T-cell (primary cell): ENCODE measurements at regions not wholly inside any gene's neighbourhood (a gene's known extent, or its start where the extent isn't known, plus 50 kb on each side); places are given as distances from the start of the nearest gene placed in this dataset.
"Not testable (repeated sequence)": the region's sequence is repeated elsewhere in the genome, so short reads cannot be mapped to it uniquely, and the experiment has no call there.

ENCODE experiments used
- ATAC-seq, 4 experiments: fragments of 200-7000 bp in 3 of 4; fragments of 150-1000 bp in 1 of 4; cut with Tn5 transposase; replicated peaks in 1 of 4; 1 replicate in 3 of 4; 2 replicates in 1 of 4; pipeline ENCODE4 v1.10.0; 2021; ENCODE audit warnings: moderate library complexity in 3 of 4, mild to moderate bottlenecking in 2 of 4, moderate number of reproducible peaks in 1 of 4
- CTCF ChIA-PET, 2 donors: fragments of 300-600 bp; sonication (Branson Sonifier 250); formaldehyde crosslinking; loops; one replicate each; lab custom pipeline; 2022; ENCODE audit warnings: antibody characterized with exemption in 2 of 2; lab: Charles Lee
- POLR2A ChIA-PET, 2 donors: fragments of 300-600 bp; sonication (Branson Sonifier 250); formaldehyde crosslinking; loops; one replicate each; lab custom pipeline; 2022; ENCODE audit warnings: antibody characterized with exemption in 2 of 2; lab: Charles Lee
- DNase-seq, 35 experiments: peaks; one replicate each; pipeline versions ENCODE4 v3.0.0 to v3.0.0-alpha.2; 2013 to 2023
- H3K27ac ChIP-seq: one replicate; pipeline ENCODE4 v1.5.1; 2013; ENCODE audit warnings: low read length
- H3K27me3 ChIP-seq, 2 experiments: replicated peaks in 1 of 2; 1 replicate in 1 of 2; 2 replicates in 1 of 2; pipeline versions ENCODE4 v1.6.1 to v1.7.0; 2013; ENCODE audit warnings: low read length in 1 of 2, mixed read lengths in 1 of 2; ENCODE audit not compliant: control insufficient read depth in 2 of 2, insufficient read depth in 2 of 2; ENCODE audit errors: extremely low read depth in 1 of 2
- H3K36me3 ChIP-seq, 2 donors: 1 replicate in 1 of 2; 2 replicates in 1 of 2; pipeline versions ENCODE4 v1.6.1 to v1.7.0; 2013; ENCODE audit warnings: low read length in 1 of 2; ENCODE audit not compliant: control insufficient read depth in 2 of 2, insufficient read depth in 1 of 2; ENCODE audit errors: extremely low read depth in 1 of 2
- H3K4me1 ChIP-seq, 2 experiments: 1 replicate in 1 of 2; 2 replicates in 1 of 2; pipeline versions ENCODE4 v1.6.1 to v1.7.0; 2013; ENCODE audit warnings: low read length in 2 of 2, mixed read lengths in 1 of 2; ENCODE audit not compliant: insufficient read depth in 2 of 2, control insufficient read depth in 1 of 2; ENCODE audit errors: extremely low read depth in 1 of 2
- H3K4me3 ChIP-seq, 2 donors: 1 replicate in 1 of 2; 2 replicates in 1 of 2; pipeline versions ENCODE4 v1.5.1 to v1.7.0; 2013; ENCODE audit warnings: mild to moderate bottlenecking in 2 of 2, low read length in 1 of 2, moderate library complexity in 1 of 2; ENCODE audit not compliant: control insufficient read depth in 1 of 2; ENCODE audit errors: extremely low read depth in 1 of 2
- H3K9me3 ChIP-seq: 2 replicates; pipeline ENCODE4 v1.7.0; 2013
- H3K27ac Mint-ChIP-seq, 2 donors: one replicate each; pipeline ENCODE4 v1.8.0; 2020 to 2021; ENCODE audit warnings: mild to moderate bottlenecking in 2 of 2, mixed read lengths in 2 of 2
- H3K27me3 Mint-ChIP-seq, 2 donors: one replicate each; pipeline ENCODE4 v1.8.0; 2021 to 2022; ENCODE audit warnings: mixed read lengths in 2 of 2
- H3K36me3 Mint-ChIP-seq: one replicate; pipeline ENCODE4 v1.8.0; 2021; ENCODE audit warnings: mixed read lengths
- H3K4me1 Mint-ChIP-seq, 3 donors: one replicate each; pipeline ENCODE4 v1.8.0; 2020 to 2022; ENCODE audit warnings: mixed read lengths in 3 of 3, mild to moderate bottlenecking in 1 of 3
- H3K4me3 Mint-ChIP-seq, 3 donors: one replicate each; pipeline ENCODE4 v1.8.0; 2020 to 2022; ENCODE audit warnings: mild to moderate bottlenecking in 3 of 3, mixed read lengths in 3 of 3, moderate library complexity in 3 of 3
- H3K9me3 Mint-ChIP-seq, 3 donors: one replicate each; pipeline ENCODE4 v1.8.0; 2020 to 2022; ENCODE audit warnings: mixed read lengths in 3 of 3
- WGBS: methylation state at CpG from one replicate; pipeline ENCODE4 v1.1.5; 2013; ENCODE audit warnings: missing lambda C conversion rate; ENCODE audit not compliant: insufficient coverage; 5-methylcytosine and 5-hydroxymethylcytosine counted together

DNA sequence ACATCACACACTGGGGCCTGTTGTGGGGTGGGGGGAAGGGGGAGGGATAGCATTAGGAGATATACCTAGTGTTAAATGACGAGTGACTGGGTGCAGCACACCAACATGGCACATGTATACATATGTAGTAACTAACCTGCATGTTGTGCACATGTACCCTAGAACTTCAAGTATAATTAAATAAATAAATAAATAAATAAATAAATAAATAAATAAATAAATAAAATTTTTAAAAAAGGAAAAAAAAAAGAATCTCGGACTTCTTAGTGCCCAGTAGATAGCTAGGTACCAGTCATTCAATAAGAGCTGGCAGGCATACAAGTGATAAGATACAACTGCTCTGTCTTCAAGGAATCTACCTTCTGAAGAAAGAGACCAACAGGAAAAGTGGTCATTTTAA lies 287.6 kb upstream of the PPARGC1A start:
- POLR2A ChIA-PET, H3K4me3 ChIP-seq, DNase-seq, ATAC-seq, H3K36me3 Mint-ChIP-seq, H3K4me1 ChIP-seq, H3K27me3 Mint-ChIP-seq, H3K4me3 Mint-ChIP-seq, H3K4me1 Mint-ChIP-seq, H3K27me3 ChIP-seq, H3K27ac ChIP-seq, H3K36me3 ChIP-seq, H3K9me3 ChIP-seq, H3K27ac Mint-ChIP-seq: not testable (repeated sequence)
- WGBS, result no CpG with 5 or more reads among the region's 2 CpGs
- peaks cover 4 to 19% (median 6%) of the 10 kb centered on the region in 3 donors for H3K9me3 Mint-ChIP-seq
- CTCF ChIA-PET, result interaction anchor here in 1 of 2 donors (0.6 kb wide), 1 partner anchor 632 kb away, joined by 3 read pairs; no protein-coding TSS in a partner anchor

DNA sequence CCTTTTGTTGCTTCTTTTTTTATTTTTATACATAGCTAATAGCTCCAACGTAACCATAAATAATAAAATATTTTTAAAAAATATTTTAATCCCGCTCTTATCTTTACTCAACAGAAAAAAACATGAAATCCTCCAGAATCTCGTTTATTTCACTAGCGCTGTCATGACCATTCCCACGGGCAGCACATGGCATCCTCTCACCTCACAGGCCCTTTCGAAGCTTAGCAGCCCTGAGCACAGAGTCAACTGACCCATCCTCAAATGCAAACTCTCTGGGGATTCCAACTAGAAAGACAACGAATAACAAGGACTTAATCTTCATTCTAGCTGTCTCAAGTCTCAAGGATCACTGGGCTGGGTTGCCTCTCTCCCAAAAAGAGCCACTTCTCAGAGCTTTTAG lies 285.9 kb upstream of the PPARGC1A start:
- H3K4me3 Mint-ChIP-seq, result no peak overlapping the region
- Histone ChIP-seq H3K4me3 (no peak overlapping the region), H3K36me3 (no peaks in the 10 kb centered on the region), H3K9me3 (no peaks in the 10 kb centered on the region), H3K4me1 (no peaks in the 10 kb centered on the region), H3K27me3 (no peaks in the 10 kb centered on the region), H3K27ac (no peak overlapping the region)
- no peaks in the 10 kb centered on the region for H3K27me3 Mint-ChIP-seq
- ATAC-seq, result no peak
- CTCF ChIA-PET, result interaction anchor here in 1 of 2 donors (0.6 kb wide), 1 partner anchor 206 kb away, joined by 7 read pairs; no protein-coding TSS in a partner anchor
- H3K4me1 Mint-ChIP-seq, result no peaks in the 10 kb centered on the region
- POLR2A ChIA-PET, result interaction anchor here in 1 of 2 donors (0.5 kb wide), 1 partner anchor 228 kb away, joined by 3 read pairs; no protein-coding TSS in a partner anchor
- H3K27ac Mint-ChIP-seq, result no peak overlapping the region
- DNase-seq, result no peak
- 74% methylated on average over 6 of the region's 7 CpGs for WGBS
- H3K36me3 Mint-ChIP-seq, result no peaks in the 10 kb centered on the region
- H3K9me3 Mint-ChIP-seq, result peaks cover 4 to 19% (median 6%) of the 10 kb centered on the region in 3 donors

DNA sequence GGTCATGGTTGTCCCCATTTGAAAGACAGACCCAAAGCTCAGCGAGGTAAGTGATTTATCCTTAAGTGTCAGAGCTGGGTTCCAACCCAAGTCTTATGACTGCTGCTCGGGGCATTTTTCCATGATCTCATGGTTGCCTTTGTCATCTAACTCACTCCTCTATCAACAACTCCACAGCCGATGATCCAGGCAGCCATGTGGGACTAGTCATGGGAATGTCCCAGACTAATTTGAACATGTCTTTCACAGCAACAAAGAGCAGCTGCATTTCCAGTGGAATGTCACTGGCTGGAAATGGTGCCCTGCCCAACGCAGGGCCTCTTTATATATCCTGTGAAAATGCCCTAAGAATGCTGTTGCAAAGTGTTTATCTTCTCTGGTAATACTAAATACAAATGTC lies 284.8 kb upstream of the PPARGC1A start:
- H3K4me3 Mint-ChIP-seq, result no peak overlapping the region
- Histone ChIP-seq H3K36me3 (no peaks in the 10 kb centered on the region), H3K27ac (no peak overlapping the region), H3K4me1 (no peaks in the 10 kb centered on the region), H3K9me3 (no peaks in the 10 kb centered on the region), H3K27me3 (no peaks in the 10 kb centered on the region), H3K4me3 (no peak overlapping the region)
- ChIA-PET POLR2A (no interaction called here), CTCF (no interaction called here)
- peaks cover 4 to 19% (median 6%) of the 10 kb centered on the region in 3 donors for H3K9me3 Mint-ChIP-seq
- H3K4me1 Mint-ChIP-seq, result no peaks in the 10 kb centered on the region
- no peaks in the 10 kb centered on the region for H3K36me3 Mint-ChIP-seq
- ATAC-seq, result no peak
- DNase-seq, result no peak
- H3K27me3 Mint-ChIP-seq, result no peaks in the 10 kb centered on the region
- 72% methylated on average over 2 of the region's 4 CpGs for WGBS
- no peak overlapping the region for H3K27ac Mint-ChIP-seq

DNA sequence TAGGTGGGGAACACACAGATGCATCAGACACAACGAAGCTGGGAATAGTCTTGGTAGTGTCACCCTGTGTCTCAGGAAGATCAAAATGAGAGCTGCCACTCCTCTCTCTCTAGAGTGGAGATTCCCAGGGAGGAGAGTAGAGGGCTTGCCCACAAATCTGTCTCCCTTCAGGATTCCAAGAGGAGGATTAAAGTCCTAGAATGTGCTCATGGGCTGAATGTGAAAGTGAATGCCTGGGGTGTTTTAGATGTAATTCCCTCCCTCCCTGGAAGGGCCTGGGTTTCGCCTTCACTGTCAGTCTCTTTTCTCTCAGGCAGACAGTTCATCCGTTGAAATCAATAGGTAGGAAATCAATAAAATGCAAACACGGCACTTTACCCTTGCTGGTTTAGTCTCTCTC lies 282.6 kb upstream of the PPARGC1A start:
- Mint-ChIP-seq H3K36me3 (no peaks in the 10 kb centered on the region), H3K27me3 (no peaks in the 10 kb centered on the region), H3K4me1 (no peaks in the 10 kb centered on the region), H3K9me3 (peaks cover 0 to 10% (median 6%) of the 10 kb centered on the region in 3 donors), H3K4me3 (no peak overlapping the region), H3K27ac (no peak overlapping the region)
- Histone ChIP-seq H3K4me1 (no peaks in the 10 kb centered on the region), H3K36me3 (no peaks in the 10 kb centered on the region), H3K27ac (no peak overlapping the region), H3K27me3 (no peaks in the 10 kb centered on the region), H3K4me3 (no peak overlapping the region), H3K9me3 (no peaks in the 10 kb centered on the region)
- DNase-seq (no peak), ATAC-seq (no peak)
- 60% methylated on average over 1 of the region's 4 CpGs for WGBS
- CTCF ChIA-PET, result no interaction called here
- POLR2A ChIA-PET, result no interaction called here

DNA sequence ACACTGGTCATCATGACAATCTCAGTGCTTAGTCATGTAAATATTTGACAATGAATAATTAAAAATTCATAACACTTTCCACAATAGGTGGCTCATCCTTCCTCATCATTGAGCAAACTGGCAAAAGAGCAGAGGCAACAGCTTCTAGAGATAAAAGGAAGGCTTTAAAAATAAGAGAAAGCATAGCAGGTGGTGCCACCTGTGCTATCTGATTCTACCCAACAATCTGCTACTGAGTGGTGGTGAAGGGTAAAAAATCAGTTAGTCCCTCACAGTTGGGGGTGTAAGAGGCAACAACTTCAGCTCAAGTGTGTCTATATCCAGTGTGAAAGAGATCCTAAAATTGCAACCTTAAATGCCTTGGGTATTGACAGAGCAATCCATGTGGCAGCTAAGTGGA lies 280.1 kb upstream of the PPARGC1A start:
- Histone ChIP-seq H3K27ac (no peak overlapping the region), H3K9me3 (no peaks in the 10 kb centered on the region), H3K4me1 (no peaks in the 10 kb centered on the region), H3K36me3 (no peaks in the 10 kb centered on the region), H3K4me3 (no peak overlapping the region), H3K27me3 (no peaks in the 10 kb centered on the region)
- CTCF ChIA-PET, result no interaction called here
- POLR2A ChIA-PET, result no interaction called here
- Mint-ChIP-seq H3K27me3 (no peaks in the 10 kb centered on the region), H3K9me3 (peaks cover 0 to 2% (median 0%) of the 10 kb centered on the region in 3 donors), H3K36me3 (no peaks in the 10 kb centered on the region), H3K4me1 (no peaks in the 10 kb centered on the region), H3K27ac (no peak overlapping the region), H3K4me3 (no peak overlapping the region)
- no peak for ATAC-seq
- no peak for DNase-seq

DNA sequence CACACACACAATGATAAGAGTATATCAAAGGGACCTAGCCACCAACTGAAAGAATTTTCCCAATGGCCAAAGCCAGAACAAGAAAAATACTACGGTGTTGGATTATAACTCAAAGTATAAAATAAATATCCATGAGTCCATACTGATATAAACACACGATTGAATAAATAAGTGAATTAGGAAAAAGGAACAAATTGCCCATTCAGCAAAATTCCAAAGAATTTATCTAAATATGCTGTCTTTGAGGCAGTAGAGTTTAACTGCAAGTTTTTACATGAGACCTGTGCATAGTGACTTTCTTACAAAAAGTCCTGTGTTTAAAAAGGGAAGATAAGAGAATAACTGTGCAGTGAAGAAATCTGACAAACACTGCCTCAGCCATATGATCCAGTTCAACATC lies 278.8 kb upstream of the PPARGC1A start:
- Mint-ChIP-seq H3K27me3 (no peaks in the 10 kb centered on the region), H3K27ac (no peak overlapping the region), H3K36me3 (no peaks in the 10 kb centered on the region), H3K4me1 (no peaks in the 10 kb centered on the region), H3K9me3 (peaks cover 0 to 2% (median 0%) of the 10 kb centered on the region in 3 donors), H3K4me3 (no peak overlapping the region)
- ATAC-seq (no peak), DNase-seq (no peak)
- WGBS, result no CpG with 5 or more reads among the region's 2 CpGs
- Histone ChIP-seq H3K4me3 (no peak overlapping the region), H3K9me3 (no peaks in the 10 kb centered on the region), H3K36me3 (no peaks in the 10 kb centered on the region), H3K27ac (no peak overlapping the region), H3K4me1 (no peaks in the 10 kb centered on the region), H3K27me3 (no peaks in the 10 kb centered on the region)
- POLR2A ChIA-PET, result no interaction called here
- CTCF ChIA-PET, result no interaction called here

GRCh38 chr4:24166501-24166900 lies 276.7 kb upstream of the PPARGC1A start:
- Histone ChIP-seq H3K27ac (no peak overlapping the region), H3K4me1 (no peaks in the 10 kb centered on the region), H3K9me3 (no peaks in the 10 kb centered on the region), H3K4me3 (no peak overlapping the region), H3K36me3 (no peaks in the 10 kb centered on the region), H3K27me3 (no peaks in the 10 kb centered on the region)
- POLR2A ChIA-PET, result no interaction called here
- Mint-ChIP-seq H3K9me3 (peaks cover 0 to 2% (median 0%) of the 10 kb centered on the region in 3 donors), H3K36me3 (no peaks in the 10 kb centered on the region), H3K27me3 (no peaks in the 10 kb centered on the region), H3K4me3 (no peak overlapping the region), H3K27ac (no peak overlapping the region), H3K4me1 (no peaks in the 10 kb centered on the region)
- 89% methylated on average over 1 of the region's 1 CpG for WGBS
- CTCF ChIA-PET, result no interaction called here
- ATAC-seq (no peak), DNase-seq (no peak)
